SK-N-SH (cell line): ENCODE measurements at regions not wholly inside any gene's neighbourhood (a gene's known extent, or its start where the extent isn't known, plus 50 kb on each side); places are given as distances from the start of the nearest gene placed in this dataset.

Source experiments
- CTCF ChIA-PET: fragments of 300-600, 350-600 bp; formaldehyde crosslinking; extraction: SDS; loops from one replicate; lab custom pipeline; 2021; lab: Yijun Ruan, JAX
- POLR2A ChIA-PET: fragments of 350-600 bp; sonication (Branson Sonifier 250); formaldehyde crosslinking; extraction: SDS; loops from one replicate; lab custom pipeline; 2020; ENCODE audit warnings: antibody characterized with exemption, inconsistent platforms; lab: Yijun Ruan, JAX
- DNase-seq: peaks from one replicate; pipeline ENCODE4 v3.0.0; 2012
- H2AFZ ChIP-seq: fragments of 200-600 bp; sonication (generic); 2 replicates; pipeline ENCODE4 v1.8.1; 2016; ENCODE audit warnings: antibody characterized with exemption, mild to moderate bottlenecking, low read depth
- H3F3A ChIP-seq: fragments of 200-600 bp; sonication (generic); replicated peaks from 2 replicates; pipeline ENCODE3; 2016; ENCODE audit warnings: antibody characterized with exemption, mild to moderate bottlenecking; ENCODE audit not compliant: insufficient read depth
- H3K27ac ChIP-seq, 2 experiments: fragments of 200-500 bp in 1 of 2; fragments of 200-600 bp in 1 of 2; sonication (Bioruptor generic) in 1 of 2; sonication (generic), shearing (Covaris generic) in 1 of 2; 2 replicates each; pipeline versions ENCODE4 v1.5.1 to v1.6.1; 2014 to 2016; ENCODE audit warnings: low read depth in 2 of 2, inconsistent platforms in 1 of 2, low read length in 1 of 2, mild to moderate bottlenecking in 1 of 2, mixed read lengths in 1 of 2
- H3K27me3 ChIP-seq: fragments of 200-600 bp; sonication (generic), shearing (Covaris generic); 2 replicates; pipeline ENCODE4 v1.6.1; 2016; ENCODE audit warnings: mixed run types; ENCODE audit not compliant: insufficient read depth
- H3K36me3 ChIP-seq, 2 experiments: fragments of 200-500 bp in 1 of 2; fragments of 200-600 bp in 1 of 2; sonication (Bioruptor generic) in 1 of 2; sonication (generic) in 1 of 2; replicated peaks in 1 of 2; 2 replicates each; pipeline versions ENCODE3 to v1.5.1; 2014 to 2016; ENCODE audit warnings: low read length in 1 of 2, mild to moderate bottlenecking in 1 of 2; ENCODE audit not compliant: insufficient read depth in 2 of 2, control insufficient read depth in 1 of 2
- H3K4me1 ChIP-seq, 2 experiments: fragments of 200-500 bp in 1 of 2; fragments of 200-600 bp in 1 of 2; sonication (Bioruptor generic) in 1 of 2; sonication (generic), shearing (Covaris generic) in 1 of 2; 2 replicates each; pipeline versions ENCODE4 v1.5.1 to v1.6.1; 2014 to 2016; ENCODE audit warnings: low read depth in 1 of 2, low read length in 1 of 2, mixed run types in 1 of 2; ENCODE audit not compliant: insufficient read depth in 2 of 2, control insufficient read depth in 1 of 2
- H3K4me2 ChIP-seq: fragments of 200-600 bp; sonication (generic), shearing (Covaris generic); 2 replicates; pipeline ENCODE4 v1.6.1; 2017; ENCODE audit warnings: mixed run types
- H3K4me3 ChIP-seq, 2 experiments: fragments of 200-500 bp in 1 of 2; fragments of 200-600 bp in 1 of 2; sonication (Bioruptor generic) in 1 of 2; sonication (generic), shearing (Covaris generic) in 1 of 2; 2 replicates each; pipeline versions ENCODE4 v1.5.1 to v1.8.1; 2014 to 2016; ENCODE audit warnings: low read depth in 2 of 2, inconsistent platforms in 1 of 2, low read length in 1 of 2, mild to moderate bottlenecking in 1 of 2, mixed read lengths in 1 of 2, moderate library complexity in 1 of 2
- H3K79me2 ChIP-seq: fragments of 200-600 bp; sonication (generic); 2 replicates; pipeline ENCODE4 v1.8.1; 2017; ENCODE audit warnings: mild to moderate bottlenecking; ENCODE audit not compliant: insufficient read depth
- H3K9ac ChIP-seq: fragments of 200-600 bp; sonication (generic); 2 replicates; pipeline ENCODE4 v1.6.1; 2017; ENCODE audit warnings: mixed run types
- H3K9me2 ChIP-seq: fragments of 200-600 bp; sonication (generic); 2 replicates; pipeline ENCODE4 v1.6.1; 2017; ENCODE audit warnings: mixed run types
- H3K9me3 ChIP-seq: fragments of 200-600 bp; sonication (generic); 2 replicates; pipeline ENCODE4 v1.6.1; 2017; ENCODE audit warnings: mixed run types, mild to moderate bottlenecking, moderate library complexity
- H4K20me1 ChIP-seq: fragments of 200-600 bp; sonication (generic); 2 replicates; pipeline ENCODE4 v1.6.1; 2017; ENCODE audit warnings: mild to moderate bottlenecking, mixed run types; ENCODE audit not compliant: insufficient read depth
- EP300 ChIP-seq, 2 experiments: IDR thresholded peaks; 2 replicates each; pipeline versions ENCODE4 v1.4.0 to v1.6.1; 2012; ENCODE audit warnings: borderline replicate concordance in 1 of 2, low read depth in 1 of 2, low read length in 1 of 2
- FOSL2 ChIP-seq: IDR thresholded peaks from 2 replicates; pipeline ENCODE4 v1.4.0; 2012; ENCODE audit warnings: low read depth, mild to moderate bottlenecking, moderate library complexity, borderline replicate concordance
- FOXM1 ChIP-seq: IDR thresholded peaks from 2 replicates; pipeline ENCODE4 v1.4.0; 2012; ENCODE audit warnings: low read depth, mild to moderate bottlenecking
- GABPA ChIP-seq: IDR thresholded peaks from 2 replicates; pipeline ENCODE4 v1.4.0; 2012; ENCODE audit warnings: low read depth, mild to moderate bottlenecking
- GATA2 ChIP-seq: sonication (generic); formaldehyde crosslinking; IDR thresholded peaks from 2 replicates; pipeline ENCODE4 v1.5.0; 2020; ENCODE audit warnings: mild to moderate bottlenecking, missing genetic modification reagents
- MXI1 ChIP-seq: IDR thresholded peaks from 2 replicates; pipeline ENCODE4 v1.6.1; 2012; ENCODE audit warnings: mild to moderate bottlenecking, low read depth, low read length, improper control_type of control experiment
- NRF1 ChIP-seq: IDR thresholded peaks from 2 replicates; pipeline ENCODE4 v1.6.1; 2012; ENCODE audit warnings: low read depth, mild to moderate bottlenecking, low read length
- PBX3 ChIP-seq: IDR thresholded peaks from 2 replicates; pipeline ENCODE4; 2012
- RAD21 ChIP-seq: IDR thresholded peaks from 2 replicates; pipeline ENCODE4 v1.6.1; 2012; ENCODE audit warnings: mild to moderate bottlenecking, low read length
- RFX5 ChIP-seq: IDR thresholded peaks from 2 replicates; pipeline ENCODE4 v1.6.1; 2012; ENCODE audit warnings: mild to moderate bottlenecking, improper control_type of control experiment, low read length
- RXRA ChIP-seq: IDR thresholded peaks from 2 replicates; pipeline ENCODE4 v1.4.0; 2012; ENCODE audit warnings: low read depth, mild to moderate bottlenecking, borderline replicate concordance
- TAF1 ChIP-seq: IDR thresholded peaks from 2 replicates; pipeline ENCODE4 v1.6.1; 2012; ENCODE audit warnings: low read depth, mild to moderate bottlenecking, low read length, moderate library complexity, borderline replicate concordance
- TCF12 ChIP-seq: IDR thresholded peaks from 2 replicates; pipeline ENCODE4 v1.4.0; 2012
- TEAD4 ChIP-seq: IDR thresholded peaks from 2 replicates; pipeline ENCODE4 v1.4.0; 2012; ENCODE audit warnings: mild to moderate bottlenecking, borderline replicate concordance; ENCODE audit not compliant: insufficient read depth
- USF1 ChIP-seq: IDR thresholded peaks from 2 replicates; pipeline ENCODE4 v1.4.0; 2012; ENCODE audit warnings: low read depth, borderline replicate concordance
- YY1 ChIP-seq: IDR thresholded peaks from 2 replicates; pipeline ENCODE4 v1.4.0; 2012; ENCODE audit warnings: low read depth, mild to moderate bottlenecking
- WGBS: methylation state at CpG from one replicate; pipeline ENCODE4 v1.1.6; 2017; ENCODE audit warnings: low lambda C conversion rate; 5-methylcytosine and 5-hydroxymethylcytosine counted together
- TF ChIP-seq, protein P1 (sequence below): IDR thresholded peaks from 2 replicates; pipeline ENCODE4 v1.4.0; 2012; ENCODE audit warnings: low read depth

DNA sequence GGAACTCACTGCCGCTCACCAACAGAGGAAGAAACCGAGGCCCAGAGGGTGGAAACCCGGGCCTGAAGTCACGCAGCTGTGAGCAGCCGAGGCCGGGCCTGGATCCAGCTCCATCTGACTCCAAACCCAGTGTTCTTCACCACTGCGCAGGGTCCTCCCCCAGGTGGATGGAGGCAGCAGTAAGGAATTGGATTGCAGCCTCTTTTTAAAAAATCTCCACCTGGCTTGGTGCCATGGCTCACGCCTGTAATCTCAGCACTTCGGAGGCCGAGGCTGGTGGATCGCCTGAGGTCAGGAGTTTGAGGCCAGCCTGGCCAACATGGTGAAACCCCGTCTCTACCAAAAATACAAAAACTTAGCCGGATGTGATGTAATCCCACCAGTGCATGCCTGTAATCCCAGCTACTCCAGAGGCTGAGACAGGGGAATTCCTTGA lies 177.2 kb downstream of the FOXL1 start:
- H3K36me3 ChIP-seq = no peaks in the 10 kb centered on the region
- H3K4me1 ChIP-seq = peaks cover under 1 to 24% of the 10 kb centered on the region in 2 experiments; a peak in 3 of 4 replicates
- no peak overlapping the region for H3K4me3 ChIP-seq
- no peaks in the 10 kb centered on the region for H4K20me1 ChIP-seq
- H3K27ac ChIP-seq = no peak overlapping the region
- no peak overlapping the region for H3K9ac ChIP-seq
- H3K4me2 ChIP-seq = no peak overlapping the region; the same call in 1 of the 2 replicates
- no peaks in the 10 kb centered on the region for H3K9me2 ChIP-seq
- 0 out of 2 replicates have a peak overlapping the region, but pooled peaks have one; percentile 19 for H2AFZ ChIP-seq
- H3F3A ChIP-seq = peaks cover 55% of the 10 kb centered on the region
- ChIA-PET POLR2A (no interaction called here), CTCF (no interaction called here)
- 24% methylated on average over 9 of the region's 13 CpGs for WGBS
- no peak for DNase-seq
- no peaks in the 10 kb centered on the region for H3K27me3 ChIP-seq
- no peaks in the 10 kb centered on the region for H3K9me3 ChIP-seq
- TF ChIP-seq TAF1 (no peak), MXI1 (no peak), RXRA (no peak), FOXM1 (no peak), USF1 (no peak), RAD21 (no peak), GATA2 (no peak)
- TF ChIP-seq, protein P1, sequence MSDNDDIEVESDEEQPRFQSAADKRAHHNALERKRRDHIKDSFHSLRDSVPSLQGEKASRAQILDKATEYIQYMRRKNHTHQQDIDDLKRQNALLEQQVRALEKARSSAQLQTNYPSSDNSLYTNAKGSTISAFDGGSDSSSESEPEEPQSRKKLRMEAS = 0 out of 2 replicates have a peak, but pooled peaks have one; percentile 19
- H3K79me2 ChIP-seq = peaks cover 7% of the 10 kb centered on the region; the same call in 1 of the 2 replicates

GRCh38 chr16:86756882-86757703 lies 178.7 kb downstream of the FOXL1 start:
- H2AFZ ChIP-seq = no peak overlapping the region
- 37% methylated on average over 12 of the region's 12 CpGs for WGBS

More at GRCh38 chr16:86756882-86757703, 178.7 kb downstream of the FOXL1 start:
- DNase-seq = no peak
- H3K27me3 ChIP-seq = no peaks in the 10 kb centered on the region
- no peak overlapping the region for H3K9ac ChIP-seq
- peaks cover 14% of the 10 kb centered on the region for H3K79me2 ChIP-seq
- H4K20me1 ChIP-seq = no peaks in the 10 kb centered on the region
- H3K4me3 ChIP-seq = no peak overlapping the region
- H3K9me2 ChIP-seq = no peaks in the 10 kb centered on the region
- ChIA-PET CTCF (interaction anchor here (0.6 kb wide), 1 partner anchor 306 kb away, joined by 3 read pairs; no protein-coding TSS in a partner anchor), POLR2A (no interaction called here)
- no peak overlapping the region for H3K4me2 ChIP-seq
- peaks cover 9 to 11% of the 10 kb centered on the region in 2 experiments; a peak in 3 of 4 replicates for H3K4me1 ChIP-seq
- TF ChIP-seq NRF1 = no peak
- no peak for TF ChIP-seq PBX3
- TF ChIP-seq GABPA = no peak
- no peak for TF ChIP-seq TCF12
- TF ChIP-seq FOSL2 = no peak
- no peak for TF ChIP-seq RFX5
- TF ChIP-seq, protein P1 = no peak
- TF ChIP-seq EP300 (IDR thresholded peaks at IDR 0.05; ENCODE audit: borderline replicate concordance in 1 of 2, low read depth in 1 of 2, low read length in 1 of 2) = no peak
- TF ChIP-seq YY1 = no peak
- no peak for TF ChIP-seq TEAD4
- TF ChIP-seq USF1 = no peak
- no peak overlapping the region for H3K27ac ChIP-seq
- H3K36me3 ChIP-seq = no peaks in the 10 kb centered on the region
- no peaks in the 10 kb centered on the region for H3K9me3 ChIP-seq
- H3F3A ChIP-seq = peaks cover 53% of the 10 kb centered on the region
